K562 (cell line): ENCODE measurements at regions not wholly inside any gene's neighbourhood (a gene's known extent, or its start where the extent isn't known, plus 50 kb on each side); places are given as distances from the start of the nearest gene placed in this dataset.

Source experiments
- ATAC-seq: fragments of 200-7000 bp; cut with Tn5 transposase; 3 replicates; pipeline ENCODE4 v1.9.1; 2020; ENCODE audit warnings: moderate library complexity
- BruUV-seq: library from RNA; stranded (reverse); fragments of 400-500 nt; replicated peaks from 2 replicates; lab custom pipeline; 2021; lab: Mats Ljungman, UMichigan
- CTCF ChIA-PET: fragments of 300-600 bp; formaldehyde crosslinking; extraction: SDS; loops from one replicate; lab custom pipeline; 2021; ENCODE audit warnings: low intra/inter-chr PET ratio; lab: Yijun Ruan, JAX
- POLR2A ChIA-PET: fragments of 300-600, 350-650 bp; sonication (Branson Sonifier 250); formaldehyde crosslinking; extraction: SDS; loops from one replicate; lab custom pipeline; 2021; ENCODE audit warnings: antibody characterized with exemption, inconsistent platforms; lab: Yijun Ruan, JAX
- DNase-seq, 4 experiments: peaks; one replicate each; pipeline versions ENCODE4 v3.0.0 to v3.0.0-alpha.2; 2011 to 2018; ENCODE audit warnings: low spot score in 3 of 4, mixed read lengths in 3 of 4; ENCODE audit errors: extremely low read depth in 1 of 4
- FAIRE-seq: peaks from 2 replicates; lab custom pipeline; 2011; peaks lifted over from hg19 to GRCh38; lab: Jason Lieb, UNC
- H2AFZ ChIP-seq: 2 replicates; pipeline ENCODE4 v1.6.0; 2011; ENCODE audit warnings: low read depth, low read length, control low read depth, inconsistent platforms
- H3K27ac ChIP-seq: fragments of 200-600 bp; 3 replicates; pipeline ENCODE4 v1.8.0; 2011; ENCODE audit warnings: low read depth, mild to moderate bottlenecking, control low read depth, inconsistent platforms, low read length, moderate library complexity, mixed read lengths; ENCODE audit errors: extremely low read depth
- H3K27me3 ChIP-seq, 2 experiments: fragments of 300-600 bp in 1 of 2; 2 replicates in 1 of 2; 3 replicates in 1 of 2; pipeline versions ENCODE4 v1.6.0 to v1.8.0; 2011; ENCODE audit warnings: inconsistent platforms in 2 of 2, low read length in 2 of 2, mild to moderate bottlenecking in 1 of 2, mixed read lengths in 1 of 2, moderate library complexity in 1 of 2; ENCODE audit not compliant: control insufficient read depth in 2 of 2, insufficient read depth in 2 of 2
- H3K36me3 ChIP-seq: fragments of 300-600 bp; 3 replicates; pipeline ENCODE4 v1.8.0; 2011; ENCODE audit warnings: mild to moderate bottlenecking, low read length, inconsistent platforms; ENCODE audit not compliant: control insufficient read depth, insufficient read depth
- H3K4me1 ChIP-seq, 2 experiments: fragments of 200-600 bp in 1 of 2; replicated peaks in 1 of 2; 2 replicates in 1 of 2; 3 replicates in 1 of 2; pipeline versions ENCODE4 v1.5.1 to v1.8.0; 2011; ENCODE audit warnings: inconsistent platforms in 2 of 2, low read length in 2 of 2, mild to moderate bottlenecking in 1 of 2, mixed read lengths in 1 of 2, moderate library complexity in 1 of 2; ENCODE audit not compliant: control insufficient read depth in 2 of 2, insufficient read depth in 2 of 2
- H3K4me2 ChIP-seq: 2 replicates; pipeline ENCODE4 v1.6.1; 2011; ENCODE audit warnings: low read length, control low read depth, inconsistent platforms, mixed read lengths; ENCODE audit not compliant: insufficient read depth
- H3K4me3 ChIP-seq: fragments of 200-600 bp; sonication (generic), shearing (Covaris generic); 2 replicates; pipeline ENCODE4 v1.5.1; 2016; ENCODE audit warnings: control low read depth, inconsistent platforms
- H3K79me2 ChIP-seq: fragments of 200-600 bp; 3 replicates; pipeline ENCODE4 v1.8.0; 2011; ENCODE audit warnings: low read length, inconsistent platforms; ENCODE audit not compliant: control insufficient read depth, insufficient read depth
- H3K9ac ChIP-seq, 2 experiments: 2 replicates each; pipeline versions ENCODE4 v1.6.0 to v1.6.1; 2011; ENCODE audit warnings: low read depth in 2 of 2, low read length in 2 of 2, control low read depth in 1 of 2, inconsistent platforms in 1 of 2, mild to moderate bottlenecking in 1 of 2, mixed read lengths in 1 of 2; ENCODE audit not compliant: insufficient read depth in 1 of 2
- H3K9me1 ChIP-seq: one replicate; pipeline ENCODE4 v1.6.0; 2011; ENCODE audit warnings: inconsistent platforms, mild to moderate bottlenecking, low read length, moderate library complexity; ENCODE audit not compliant: control insufficient read depth, insufficient read depth
- H3K9me3 ChIP-seq: replicated peaks from 2 replicates; pipeline ENCODE4 v1.5.1; 2011; ENCODE audit warnings: low read depth, low read length, inconsistent platforms; ENCODE audit not compliant: control insufficient read depth, insufficient read depth
- H4K20me1 ChIP-seq: replicated peaks from 2 replicates; pipeline ENCODE4 v1.6.1; 2011; ENCODE audit warnings: low read length, inconsistent platforms, mixed read lengths; ENCODE audit not compliant: control insufficient read depth, insufficient read depth
- EP300 ChIP-seq: IDR thresholded peaks from 2 replicates; pipeline ENCODE4 v1.6.1; 2012; ENCODE audit warnings: low read length, improper control_type of control experiment
- ETS2 ChIP-seq: IDR thresholded peaks from 2 replicates; pipeline ENCODE4 v1.6.1; 2016; ENCODE audit warnings: borderline replicate concordance, missing genetic modification characterization, mild to moderate bottlenecking, moderate library complexity, missing compliant biosample characterization; ENCODE audit not compliant: poor library complexity, severe bottlenecking
- KAT2B ChIP-seq: IDR thresholded peaks from one replicate; pipeline ENCODE4 v1.6.1; 2012; ENCODE audit warnings: low read depth, mild to moderate bottlenecking, control low read depth, inconsistent platforms, low read length, moderate library complexity
- KDM4B ChIP-seq, 2 experiments: fragments of 450-650 bp in 1 of 2; sonication (generic) in 1 of 2; IDR thresholded peaks; 2 replicates each; pipeline ENCODE4 v1.6.1; 2016 to 2017; ENCODE audit warnings: borderline replicate concordance in 2 of 2, antibody characterized with exemption in 1 of 2, low read depth in 1 of 2, mild to moderate bottlenecking in 1 of 2
- KLF1 ChIP-seq: fragments of 450-650 bp; IDR thresholded peaks from 2 replicates; pipeline ENCODE4 v1.6.1; 2016; ENCODE audit warnings: missing genetic modification characterization, missing compliant biosample characterization
- RBFOX2 ChIP-seq: fragments of 200-400 bp; formaldehyde crosslinking; IDR thresholded peaks from 2 replicates; pipeline ENCODE4 v1.6.1; 2017; ENCODE audit warnings: low read depth, mild to moderate bottlenecking, low read length, moderate library complexity
- TCF3 ChIP-seq: sonication (generic); formaldehyde crosslinking; IDR thresholded peaks from 2 replicates; pipeline ENCODE4 v1.4.0; 2020; ENCODE audit warnings: mild to moderate bottlenecking, missing genetic modification reagents
- TRIM28 ChIP-seq: fragments of 450-650 bp; IDR thresholded peaks from 2 replicates; pipeline ENCODE4 v1.6.1; 2017
- WHSC1 ChIP-seq: IDR thresholded peaks from one replicate; pipeline ENCODE4 v1.6.1; 2012; ENCODE audit warnings: low read length, control low read depth, inconsistent platforms
- ZNF57 ChIP-seq: fragments of 450-650 bp; formaldehyde crosslinking; IDR thresholded peaks from 2 replicates; pipeline ENCODE4 v1.4.0; 2020; ENCODE audit warnings: mild to moderate bottlenecking, moderate library complexity
- WGBS: fragments of 100-300 bp; shearing (Covaris generic); methylation state at CpG from one replicate; pipeline ENCODE4 v1.1.6; 2016; ENCODE audit warnings: low coverage, mixed read lengths; ENCODE audit not compliant: insufficient coverage; ENCODE audit errors: missing lambda C conversion rate; 5-methylcytosine and 5-hydroxymethylcytosine counted together
- in situ Hi-C: fragments of 300-500 bp; cut with MboI; formaldehyde crosslinking; loops from 4 replicates; pipeline ENCODE4 v1.15.0; 2018; ENCODE audit warnings: inconsistent platforms, mixed read lengths
- intact Hi-C: fragments of 100-400 bp; cut with micrococcal nuclease; formaldehyde crosslinking; loops from 2 replicates; pipeline ENCODE4 v1.14.2; 2022
- TF ChIP-seq, protein P1 (sequence below): fragments of 250-450 bp; sonication (Bioruptor Pico); IDR thresholded peaks from 2 replicates; pipeline ENCODE4 v1.8.0; 2021; ENCODE audit warnings: moderate library complexity, mild to moderate bottlenecking, inconsistent platforms

DNA sequence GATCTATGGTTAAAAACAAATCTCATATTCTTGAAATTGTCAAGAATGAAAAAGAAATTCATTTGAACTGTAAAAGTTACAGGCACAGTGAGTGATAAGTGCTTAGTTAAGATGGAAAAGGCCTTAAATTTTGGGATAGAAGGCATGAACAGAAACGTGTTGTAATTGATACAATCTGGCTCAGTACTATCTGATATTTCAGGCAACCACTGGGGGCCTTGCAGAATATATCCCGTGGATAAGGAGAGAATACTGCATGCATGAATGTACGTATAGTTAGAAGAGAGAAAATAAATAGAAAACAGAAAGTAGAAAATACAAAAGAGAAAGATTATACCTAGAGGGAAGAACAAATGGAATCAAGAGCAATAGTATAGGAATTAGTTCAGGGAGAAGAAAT is 741.4 kb upstream of the CCDC54 start:
- no peaks in the 10 kb centered on the region for H3K79me2 ChIP-seq
- H3K9me1 ChIP-seq: no peaks in the 10 kb centered on the region
- no peak for TF ChIP-seq RBFOX2
- TF ChIP-seq KLF1 (tag): no peak
- no peak for TF ChIP-seq KAT2B
- no peak for TF ChIP-seq TCF3
- no peak for TF ChIP-seq ZNF57 (CRISPR knock-in tag)
- no peak for TF ChIP-seq TRIM28
- TF ChIP-seq KDM4B (IDR thresholded peaks at IDR 0.05; ENCODE audit: borderline replicate concordance in 2 of 2, low read depth in 1 of 2): no peak
- no peak for TF ChIP-seq EP300
- TF ChIP-seq, protein P1, sequence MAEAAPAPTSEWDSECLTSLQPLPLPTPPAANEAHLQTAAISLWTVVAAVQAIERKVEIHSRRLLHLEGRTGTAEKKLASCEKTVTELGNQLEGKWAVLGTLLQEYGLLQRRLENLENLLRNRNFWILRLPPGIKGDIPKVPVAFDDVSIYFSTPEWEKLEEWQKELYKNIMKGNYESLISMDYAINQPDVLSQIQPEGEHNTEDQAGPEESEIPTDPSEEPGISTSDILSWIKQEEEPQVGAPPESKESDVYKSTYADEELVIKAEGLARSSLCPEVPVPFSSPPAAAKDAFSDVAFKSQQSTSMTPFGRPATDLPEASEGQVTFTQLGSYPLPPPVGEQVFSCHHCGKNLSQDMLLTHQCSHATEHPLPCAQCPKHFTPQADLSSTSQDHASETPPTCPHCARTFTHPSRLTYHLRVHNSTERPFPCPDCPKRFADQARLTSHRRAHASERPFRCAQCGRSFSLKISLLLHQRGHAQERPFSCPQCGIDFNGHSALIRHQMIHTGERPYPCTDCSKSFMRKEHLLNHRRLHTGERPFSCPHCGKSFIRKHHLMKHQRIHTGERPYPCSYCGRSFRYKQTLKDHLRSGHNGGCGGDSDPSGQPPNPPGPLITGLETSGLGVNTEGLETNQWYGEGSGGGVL (CRISPR knock-in tag): no peak
- no peak for TF ChIP-seq WHSC1
- no peak for TF ChIP-seq ETS2 (tag)
- BruUV-seq: no TSS peak
- H3K27me3 ChIP-seq: no peaks in the 10 kb centered on the region
- ATAC-seq (no peak), FAIRE-seq (no peak), DNase-seq (no peak)
- no peaks in the 10 kb centered on the region for H4K20me1 ChIP-seq
- H2AFZ ChIP-seq: no peak overlapping the region
- CTCF ChIA-PET: no interaction called here
- 0% methylated on average over 3 of the region's 3 CpGs for WGBS
- H3K4me2 ChIP-seq: no peak overlapping the region
- H3K4me1 ChIP-seq: no peaks in the 10 kb centered on the region
- H3K4me3 ChIP-seq: no peak overlapping the region
- intact Hi-C loops: no loop called here
- no peaks in the 10 kb centered on the region for H3K9me3 ChIP-seq
- H3K9ac ChIP-seq: no peak overlapping the region
- POLR2A ChIA-PET: no interaction called here
- in situ Hi-C loops: no loop called here
- H3K36me3 ChIP-seq: no peaks in the 10 kb centered on the region
- H3K27ac ChIP-seq: no peak overlapping the region
